ENCODE measurements at regions not wholly inside any gene's neighbourhood (a gene's known extent, or its start where the extent isn't known, plus 50 kb on each side); places are given as distances from the start of the nearest gene placed in this dataset.
"Not testable (repeated sequence)": the region's sequence is repeated elsewhere in the genome, so short reads cannot be mapped to it uniquely, and the experiment has no call there.

DNA sequence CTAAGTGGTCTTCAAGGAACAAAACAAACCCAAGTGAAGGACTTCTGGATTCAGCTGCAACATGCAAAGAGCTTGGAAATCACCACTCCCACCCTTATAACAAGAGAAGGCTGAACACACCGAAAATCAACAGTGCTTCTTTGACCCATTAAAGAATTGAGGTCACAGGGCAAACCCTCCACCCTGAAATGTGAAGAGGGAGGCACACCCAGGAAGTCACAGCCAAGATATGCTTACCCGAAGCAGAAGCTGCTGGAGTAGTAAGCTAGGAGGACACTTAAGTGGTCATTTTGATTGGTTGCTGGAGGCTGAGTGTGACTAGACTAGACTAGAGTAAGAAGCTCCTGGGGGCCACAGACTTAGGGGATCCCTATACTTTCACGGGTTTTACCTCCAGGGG is 188.2 kb upstream of the SSTR4 start:
- TF ChIP-seq, protein P1, sequence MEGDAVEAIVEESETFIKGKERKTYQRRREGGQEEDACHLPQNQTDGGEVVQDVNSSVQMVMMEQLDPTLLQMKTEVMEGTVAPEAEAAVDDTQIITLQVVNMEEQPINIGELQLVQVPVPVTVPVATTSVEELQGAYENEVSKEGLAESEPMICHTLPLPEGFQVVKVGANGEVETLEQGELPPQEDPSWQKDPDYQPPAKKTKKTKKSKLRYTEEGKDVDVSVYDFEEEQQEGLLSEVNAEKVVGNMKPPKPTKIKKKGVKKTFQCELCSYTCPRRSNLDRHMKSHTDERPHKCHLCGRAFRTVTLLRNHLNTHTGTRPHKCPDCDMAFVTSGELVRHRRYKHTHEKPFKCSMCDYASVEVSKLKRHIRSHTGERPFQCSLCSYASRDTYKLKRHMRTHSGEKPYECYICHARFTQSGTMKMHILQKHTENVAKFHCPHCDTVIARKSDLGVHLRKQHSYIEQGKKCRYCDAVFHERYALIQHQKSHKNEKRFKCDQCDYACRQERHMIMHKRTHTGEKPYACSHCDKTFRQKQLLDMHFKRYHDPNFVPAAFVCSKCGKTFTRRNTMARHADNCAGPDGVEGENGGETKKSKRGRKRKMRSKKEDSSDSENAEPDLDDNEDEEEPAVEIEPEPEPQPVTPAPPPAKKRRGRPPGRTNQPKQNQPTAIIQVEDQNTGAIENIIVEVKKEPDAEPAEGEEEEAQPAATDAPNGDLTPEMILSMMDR (IDR thresholded peaks at IDR 0.05; ENCODE audit: extremely low read depth, missing control alignments), result no peak
- DNase-seq (ENCODE audit: low spot score), result no peak

DNA sequence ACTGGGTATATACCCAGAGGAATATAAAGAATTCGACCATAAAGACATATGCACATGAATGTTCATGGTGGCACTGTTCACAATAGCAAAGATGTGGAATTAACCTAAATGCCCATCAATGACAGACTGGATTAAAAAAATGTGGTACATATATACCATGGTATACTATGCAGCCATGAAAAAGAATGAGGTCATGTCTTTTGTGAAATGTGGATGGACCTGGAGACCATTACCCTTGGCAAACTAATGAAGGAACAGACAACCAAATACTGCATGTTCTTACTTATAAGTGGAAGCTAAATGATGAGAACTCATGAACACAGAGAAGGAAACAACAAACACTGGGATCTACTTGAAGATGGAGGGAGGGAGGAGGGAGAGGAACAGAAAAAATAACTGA is 186.7 kb upstream of the SSTR4 start:
- TF ChIP-seq, protein P1 (IDR thresholded peaks at IDR 0.05; ENCODE audit: extremely low read depth, missing control alignments), result no peak

DNA sequence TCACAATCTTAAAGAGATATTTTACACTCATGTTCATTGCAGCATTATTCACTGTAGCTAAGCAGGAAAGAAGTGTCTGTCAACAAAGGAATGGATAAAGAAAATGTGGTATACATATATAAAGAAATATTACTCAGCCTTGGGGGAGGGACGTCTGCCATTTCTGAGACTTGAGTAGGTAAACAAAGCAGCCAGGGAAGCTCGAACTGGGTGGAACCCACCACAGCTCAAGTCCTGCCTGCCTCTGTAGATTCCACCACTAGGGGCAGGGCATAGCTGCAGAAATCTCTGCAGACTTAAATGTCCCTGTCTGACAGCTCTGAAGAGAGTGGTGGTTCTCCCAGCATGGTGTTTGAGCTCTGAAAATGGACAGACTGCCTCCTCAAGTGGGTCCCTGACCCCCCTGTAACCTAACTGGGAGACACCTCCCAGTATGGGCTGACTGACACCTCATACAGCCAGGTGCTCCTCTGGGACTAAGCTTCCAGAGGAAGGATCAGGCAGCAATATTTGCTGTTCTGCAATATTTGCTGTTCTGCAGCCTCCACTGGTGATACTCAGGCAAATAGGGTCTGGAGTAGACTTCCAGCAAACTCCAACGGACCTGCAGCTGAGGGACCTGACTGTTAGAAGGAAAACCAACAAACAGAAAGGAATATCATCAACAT is 183.3 kb upstream of the SSTR4 start:
- not testable (repeated sequence) for DNase-seq (ENCODE audit: low spot score)
- TF ChIP-seq, protein P1 (IDR thresholded peaks at IDR 0.05; ENCODE audit: extremely low read depth, missing control alignments), result peak; percentile 32

More for the DNA sequence above, 186.7 kb upstream of the SSTR4 start:
- DNase-seq (ENCODE audit: low spot score), result no peak

DNA sequence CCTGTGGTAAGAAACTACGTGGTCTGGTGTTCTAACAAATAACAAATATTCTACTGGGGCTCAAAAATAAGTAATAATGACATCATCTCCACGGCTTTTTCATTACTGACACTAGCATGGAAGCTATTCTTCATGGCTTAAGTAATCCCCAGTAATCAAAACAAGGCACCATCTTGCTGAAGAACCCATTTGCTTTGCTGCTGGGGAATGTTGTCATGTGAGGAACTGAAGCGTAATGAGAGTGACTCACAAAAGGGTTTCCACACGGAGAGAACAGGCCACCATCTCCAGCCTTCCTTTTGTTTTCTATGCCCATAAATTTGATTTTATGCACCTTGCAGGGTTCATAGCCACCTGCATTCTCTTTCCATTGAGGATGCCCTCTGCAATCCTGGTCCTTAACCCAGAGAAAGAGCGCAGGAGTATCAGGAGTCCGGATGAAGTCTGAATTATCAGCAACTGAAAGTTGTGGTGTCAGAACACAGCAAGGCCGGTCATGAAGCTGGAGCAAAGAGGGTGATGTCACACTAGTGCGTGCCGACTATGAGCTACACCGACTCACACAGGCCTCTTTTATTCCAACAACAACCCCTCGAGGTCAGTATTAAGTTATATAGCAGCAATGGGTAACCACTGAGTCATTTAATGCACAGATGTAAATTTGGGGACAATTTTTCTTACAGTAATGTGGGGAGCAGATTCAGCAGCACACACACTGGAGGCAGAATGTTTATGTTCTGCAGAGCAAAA is 173.7 kb upstream of the SSTR4 start:
- no peak for DNase-seq (ENCODE audit: low spot score)
- TF ChIP-seq, protein P1 (IDR thresholded peaks at IDR 0.05; ENCODE audit: extremely low read depth, missing control alignments), result no peak

DNA sequence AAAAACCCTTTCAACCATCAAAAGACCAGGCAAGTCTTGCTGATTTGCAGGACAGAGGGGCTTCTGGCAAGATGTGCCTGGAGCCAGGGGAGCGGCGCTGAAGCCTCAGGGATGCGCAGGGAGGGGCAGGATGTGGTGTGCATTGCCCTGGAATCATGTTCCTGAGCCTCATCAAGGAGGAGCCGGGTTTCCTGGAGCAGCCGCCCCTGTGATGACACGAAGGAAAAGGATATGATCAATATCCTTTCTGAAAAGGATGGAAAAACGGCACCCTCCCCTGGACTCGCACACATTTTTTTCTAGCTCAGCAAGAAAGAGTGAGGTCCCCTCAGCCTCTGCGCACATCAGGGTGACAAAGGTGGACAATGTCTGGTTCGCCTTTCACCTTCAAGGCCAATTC is 173.1 kb upstream of the SSTR4 start:
- TF ChIP-seq, protein P1 (IDR thresholded peaks at IDR 0.05; ENCODE audit: extremely low read depth, missing control alignments), result no peak
- DNase-seq (ENCODE audit: low spot score), result no peak

DNA sequence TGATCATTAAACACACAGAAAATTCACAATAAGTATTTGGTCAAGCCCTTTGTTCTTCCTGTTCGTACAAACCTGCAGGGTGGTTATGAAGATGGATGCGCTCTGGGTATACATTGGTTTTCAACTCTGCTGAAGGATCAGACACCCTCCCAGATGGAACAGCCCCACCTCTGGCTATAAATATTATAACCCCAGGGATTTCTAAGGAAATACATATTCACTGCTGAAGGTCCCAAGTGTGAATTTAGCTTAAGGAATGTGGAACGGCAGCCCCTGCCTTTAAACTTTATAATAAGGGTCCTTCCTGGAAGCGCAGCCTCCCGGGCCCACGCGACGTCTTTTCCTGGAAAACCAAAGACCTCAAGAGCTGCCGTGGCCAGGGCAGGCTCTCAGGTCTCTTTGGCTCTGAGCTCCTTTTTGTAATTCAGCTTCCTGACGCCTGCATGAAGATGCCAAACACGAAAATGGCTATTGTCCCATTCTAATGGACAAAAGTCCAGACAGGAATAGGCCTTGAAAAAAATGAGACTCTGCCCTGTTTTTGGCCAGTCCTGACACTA is 172.4 kb upstream of the SSTR4 start:
- DNase-seq (ENCODE audit: low spot score), result no peak
- TF ChIP-seq, protein P1 (IDR thresholded peaks at IDR 0.05; ENCODE audit: extremely low read depth, missing control alignments), result no peak

DNA sequence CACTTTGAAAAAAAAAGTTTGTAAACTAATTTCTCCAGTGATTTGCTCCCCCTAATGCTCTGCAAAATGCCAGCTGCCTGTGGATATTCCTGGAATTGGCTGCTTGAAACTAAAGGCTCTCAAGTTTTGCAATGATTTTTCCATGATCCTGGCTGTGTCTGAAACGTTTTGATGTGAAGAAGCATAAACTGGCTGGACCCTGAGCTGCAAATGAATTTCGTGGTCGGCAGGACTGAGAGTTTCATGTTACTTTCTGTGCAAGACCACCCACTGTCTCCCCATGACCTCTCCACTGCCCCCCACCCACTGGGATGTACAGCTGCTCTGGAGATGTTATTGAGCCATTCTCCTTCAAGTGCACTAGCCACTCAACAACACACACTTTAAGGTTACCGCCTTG is 171.3 kb upstream of the SSTR4 start:
- no peak for DNase-seq (ENCODE audit: low spot score)
- TF ChIP-seq, protein P1 (IDR thresholded peaks at IDR 0.05; ENCODE audit: extremely low read depth, missing control alignments), result no peak

All from GM20000 (cell line).